ENCODE measurements at regions not wholly inside any gene's neighbourhood (a gene's known extent, or its start where the extent isn't known, plus 50 kb on each side); places are given as distances from the start of the nearest gene placed in this dataset.

DNA sequence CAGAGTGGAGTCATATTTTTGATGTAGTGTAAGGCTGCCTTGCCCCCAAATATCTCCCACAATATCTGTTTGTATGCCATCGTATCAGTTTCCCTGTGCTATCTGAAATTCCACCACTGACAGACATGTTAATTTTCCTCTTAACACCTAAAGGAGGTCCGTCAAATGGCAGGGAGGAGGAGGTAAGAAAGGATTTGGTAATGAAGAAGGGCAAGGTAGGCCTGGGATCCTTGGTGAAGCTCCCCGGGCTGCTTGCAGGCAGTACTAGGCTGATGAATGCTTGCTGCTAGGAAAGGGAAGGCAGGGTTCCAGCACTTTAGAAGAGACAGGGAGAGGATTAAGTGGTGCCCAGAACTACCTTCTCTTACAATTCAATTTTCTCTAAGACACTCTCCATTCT, 402.4 kb upstream of the ZP4 start:
- no peak for DNase-seq (ENCODE audit: low read depth in 2 of 2)
- TF ChIP-seq, protein P1, sequence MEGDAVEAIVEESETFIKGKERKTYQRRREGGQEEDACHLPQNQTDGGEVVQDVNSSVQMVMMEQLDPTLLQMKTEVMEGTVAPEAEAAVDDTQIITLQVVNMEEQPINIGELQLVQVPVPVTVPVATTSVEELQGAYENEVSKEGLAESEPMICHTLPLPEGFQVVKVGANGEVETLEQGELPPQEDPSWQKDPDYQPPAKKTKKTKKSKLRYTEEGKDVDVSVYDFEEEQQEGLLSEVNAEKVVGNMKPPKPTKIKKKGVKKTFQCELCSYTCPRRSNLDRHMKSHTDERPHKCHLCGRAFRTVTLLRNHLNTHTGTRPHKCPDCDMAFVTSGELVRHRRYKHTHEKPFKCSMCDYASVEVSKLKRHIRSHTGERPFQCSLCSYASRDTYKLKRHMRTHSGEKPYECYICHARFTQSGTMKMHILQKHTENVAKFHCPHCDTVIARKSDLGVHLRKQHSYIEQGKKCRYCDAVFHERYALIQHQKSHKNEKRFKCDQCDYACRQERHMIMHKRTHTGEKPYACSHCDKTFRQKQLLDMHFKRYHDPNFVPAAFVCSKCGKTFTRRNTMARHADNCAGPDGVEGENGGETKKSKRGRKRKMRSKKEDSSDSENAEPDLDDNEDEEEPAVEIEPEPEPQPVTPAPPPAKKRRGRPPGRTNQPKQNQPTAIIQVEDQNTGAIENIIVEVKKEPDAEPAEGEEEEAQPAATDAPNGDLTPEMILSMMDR (IDR thresholded peaks at IDR 0.05; ENCODE audit: low read depth, low read length), result no peak
- no peak overlapping the region for H3K4me3 ChIP-seq (replicated peaks in 1 of 2; ENCODE audit: low read depth in 2 of 2, low read length in 2 of 2)

- H3K4me3 ChIP-seq (replicated peaks in 1 of 2; ENCODE audit: low read depth in 2 of 2, low read length in 2 of 2), result no peak overlapping the region
- TF ChIP-seq, protein P1 (IDR thresholded peaks at IDR 0.05; ENCODE audit: low read depth, low read length), result no peak
- DNase-seq (ENCODE audit: low read depth in 2 of 2), result peak in 1 of 2 donors; percentile 3
These were observed 390.7 kb upstream of the ZP4 start for GRCh38 chr1:238281418-238281817.

DNA sequence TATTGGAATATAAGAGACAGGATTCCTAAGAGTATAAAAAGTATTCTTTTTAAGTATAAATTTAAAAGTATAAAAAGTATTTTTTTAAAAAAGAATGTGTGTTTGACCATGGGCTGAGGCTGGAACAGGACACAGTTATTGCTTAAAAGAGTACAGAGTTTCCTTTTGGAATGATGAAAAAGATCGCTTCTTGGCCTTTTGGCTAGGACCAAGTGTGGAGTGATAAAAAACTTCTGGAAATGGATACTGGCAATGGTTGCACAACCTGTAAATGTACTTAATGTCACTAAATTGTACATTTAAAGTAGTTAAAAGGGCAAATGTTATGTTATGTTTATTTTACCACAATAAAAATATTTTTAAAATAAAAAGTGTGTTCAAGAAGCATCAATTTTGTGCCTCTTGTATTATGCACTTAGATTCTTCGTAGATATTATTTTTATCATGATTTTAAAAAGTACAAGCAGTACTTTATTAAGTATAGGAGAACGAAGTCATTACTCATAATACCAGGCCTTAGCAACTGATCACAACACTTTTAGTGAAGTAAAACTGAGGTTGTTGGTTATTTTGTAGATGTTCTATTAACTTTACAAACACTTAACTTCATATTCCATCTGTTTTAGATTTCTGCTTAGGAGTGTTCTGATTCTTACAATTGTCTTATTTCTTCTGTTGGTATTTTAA, 389.1 kb upstream of the ZP4 start:
- TF ChIP-seq, protein P1 (IDR thresholded peaks at IDR 0.05; ENCODE audit: low read depth, low read length), result no peak
- no peak overlapping the region for H3K4me3 ChIP-seq (replicated peaks in 1 of 2; ENCODE audit: low read depth in 2 of 2, low read length in 2 of 2)
- no peak for DNase-seq (ENCODE audit: low read depth in 2 of 2)

- no peak for DNase-seq (ENCODE audit: low read depth in 2 of 2)
- no peak overlapping the region for H3K4me3 ChIP-seq (replicated peaks in 1 of 2; ENCODE audit: low read depth in 2 of 2, low read length in 2 of 2)
- TF ChIP-seq, protein P1 (IDR thresholded peaks at IDR 0.05; ENCODE audit: low read depth, low read length), result no peak
These were observed 381.4 kb upstream of the ZP4 start for GRCh38 chr1:238272145-238272544.

DNA sequence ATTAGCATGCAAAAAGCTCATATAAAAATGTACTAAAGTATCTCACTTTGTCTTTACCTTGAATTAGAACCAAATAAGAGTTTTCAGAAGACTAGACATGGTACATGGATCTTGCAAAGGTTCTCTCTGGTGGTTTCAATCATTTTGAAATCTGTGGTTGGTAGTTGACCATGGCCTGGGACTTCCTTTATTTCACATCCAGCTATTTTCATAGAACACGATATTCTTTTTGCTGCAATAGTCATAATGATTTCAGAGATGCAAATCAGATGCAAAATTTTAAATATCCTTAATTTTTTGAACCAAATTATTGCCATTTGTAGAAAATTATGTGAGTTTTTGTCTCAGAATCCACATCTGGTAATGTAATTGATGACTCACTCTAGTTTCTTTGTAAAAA, 375.1 kb upstream of the ZP4 start:
- no peak for DNase-seq (ENCODE audit: low read depth in 2 of 2)
- TF ChIP-seq, protein P1 (IDR thresholded peaks at IDR 0.05; ENCODE audit: low read depth, low read length), result no peak
- H3K4me3 ChIP-seq (replicated peaks in 1 of 2; ENCODE audit: low read depth in 2 of 2, low read length in 2 of 2), result no peak overlapping the region

- DNase-seq (ENCODE audit: low read depth in 2 of 2), result no peak
- TF ChIP-seq, protein P1 (IDR thresholded peaks at IDR 0.05; ENCODE audit: low read depth, low read length), result no peak
- H3K4me3 ChIP-seq (replicated peaks in 1 of 2; ENCODE audit: low read depth in 2 of 2, low read length in 2 of 2), result no peak overlapping the region
These were observed 374.2 kb upstream of the ZP4 start for GRCh38 chr1:238264951-238265350.

DNA sequence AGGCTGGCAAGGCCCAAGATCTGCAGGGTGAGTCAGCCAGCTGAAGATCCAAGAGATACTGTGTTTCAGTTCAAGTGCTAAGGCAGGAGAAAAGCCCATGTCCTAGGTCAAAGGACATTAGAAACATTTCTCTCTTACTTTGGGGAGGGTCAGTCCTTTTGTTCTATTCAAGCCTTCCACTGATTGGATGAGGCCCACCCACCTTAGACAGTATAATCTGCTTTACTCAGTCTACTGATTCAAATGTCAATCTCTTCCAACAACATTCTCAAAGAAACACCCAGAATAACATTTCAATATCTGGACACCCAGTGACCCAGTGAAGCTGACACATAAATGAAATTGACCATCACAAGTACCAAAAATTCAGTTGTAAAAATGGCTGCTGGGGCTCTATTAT, 367.8 kb upstream of the ZP4 start:
- DNase-seq (ENCODE audit: low read depth in 2 of 2), result no peak
- H3K4me3 ChIP-seq (replicated peaks in 1 of 2; ENCODE audit: low read depth in 2 of 2, low read length in 2 of 2), result no peak overlapping the region
- TF ChIP-seq, protein P1 (IDR thresholded peaks at IDR 0.05; ENCODE audit: low read depth, low read length), result no peak

Data from cardiac fibroblast (primary cell).